ENCODE measurements at regions not wholly inside any gene's neighbourhood (a gene's known extent, or its start where the extent isn't known, plus 50 kb on each side); places are given as distances from the start of the nearest gene placed in this dataset.

- no peak for TF ChIP-seq POLR2A (IDR thresholded peaks at IDR 0.05)
- TF ChIP-seq CTCF (IDR thresholded peaks at IDR 0.05): no peak
- TF ChIP-seq EP300 (IDR thresholded peaks at IDR 0.05): no peak
These were observed 332.7 kb downstream of the CHRM3 start for GRCh38 chr1:239718997-239719628.

Data from ovary (tissue), 3 donors.